K562 (cell line): ENCODE measurements at regions not wholly inside any gene's neighbourhood (a gene's known extent, or its start where the extent isn't known, plus 50 kb on each side); places are given as distances from the start of the nearest gene placed in this dataset.

Experiments used
- JUN ChIP-seq, 2 experiments: sonication (generic) in 1 of 2; formaldehyde crosslinking in 1 of 2; IDR thresholded peaks; 2 replicates each; pipeline versions ENCODE4 v1.6.1 to v1.8.0; 2012 to 2022; ENCODE audit warnings: borderline replicate concordance in 2 of 2, mild to moderate bottlenecking in 2 of 2, improper control_type of control experiment in 1 of 2, low read depth in 1 of 2, low read length in 1 of 2, missing genetic modification reagents in 1 of 2
- MAX ChIP-seq: sonication (generic); formaldehyde crosslinking; IDR thresholded peaks from 2 replicates; pipeline ENCODE4 v1.9.0; 2022; ENCODE audit warnings: mild to moderate bottlenecking, missing genetic modification reagents
- NKRF ChIP-seq: fragments of 450-650 bp; IDR thresholded peaks from 2 replicates; pipeline ENCODE4 v1.6.1; 2016; ENCODE audit warnings: borderline replicate concordance
- ZNF592 ChIP-seq: fragments of 450-650 bp; IDR thresholded peaks from 2 replicates; pipeline ENCODE4 v1.6.1; 2017; ENCODE audit warnings: antibody characterized with exemption, mild to moderate bottlenecking

- TF ChIP-seq MAX = no peak
- TF ChIP-seq NKRF = no peak
- no peak for TF ChIP-seq ZNF592
- TF ChIP-seq JUN (IDR thresholded peaks at IDR 0.05; ENCODE audit: borderline replicate concordance, low read depth, low read length) = no peak
- TF ChIP-seq JUN (CRISPR knock-in tag; IDR thresholded peaks at IDR 0.05; ENCODE audit: borderline replicate concordance) = no peak
These were observed 762.2 kb upstream of the ALCAM start for GRCh38 chr3:104604326-104605010.
